Endothelial cell of umbilical vein (primary cell): ENCODE measurements at regions not wholly inside any gene's neighbourhood (a gene's known extent, or its start where the extent isn't known, plus 50 kb on each side); places are given as distances from the start of the nearest gene placed in this dataset.

Experiments
- BruUV-seq: library from RNA; stranded (reverse); fragments of 400-500 nt; replicated peaks from 2 replicates; lab custom pipeline; 2021; lab: Mats Ljungman, UMichigan
- CTCF ChIA-PET: fragments of 300-600, 350-600 bp; sonication (Branson Sonifier 250); formaldehyde crosslinking; loops from one replicate; lab custom pipeline; 2021; ENCODE audit warnings: antibody characterized with exemption, inconsistent platforms; lab: Charles Lee
- POLR2A ChIA-PET: fragments of 300-600, 350-600 bp; sonication (Branson Sonifier 250); formaldehyde crosslinking; loops from one replicate; lab custom pipeline; 2021; ENCODE audit warnings: antibody characterized with exemption, inconsistent platforms; lab: Charles Lee
- DNase-seq: peaks from one replicate; pipeline ENCODE4 v3.0.0-alpha.2; 2011; ENCODE audit warnings: low read depth, low spot score
- FAIRE-seq: peaks from 2 replicates; lab custom pipeline; 2011; peaks lifted over from hg19 to GRCh38; lab: Jason Lieb, UNC
- H2AFZ ChIP-seq: 2 replicates; pipeline ENCODE4 v1.6.0; 2012; ENCODE audit warnings: low read depth, low read length, control low read depth, inconsistent platforms
- H3K27ac ChIP-seq: 2 replicates; pipeline ENCODE4 v1.5.1; 2011; ENCODE audit warnings: low read depth, mild to moderate bottlenecking, control low read depth, low read length, moderate library complexity; ENCODE audit not compliant: insufficient read depth
- H3K27me3 ChIP-seq, 2 experiments: 2 replicates each; pipeline versions ENCODE4 v1.6.0 to v1.6.1; 2011; ENCODE audit warnings: low read length in 2 of 2, mixed read lengths in 1 of 2; ENCODE audit not compliant: control insufficient read depth in 2 of 2, insufficient read depth in 2 of 2
- H3K36me3 ChIP-seq, 2 experiments: 2 replicates in 1 of 2; 3 replicates in 1 of 2; pipeline ENCODE4 v1.5.1; 2011; ENCODE audit warnings: low read length in 2 of 2, mild to moderate bottlenecking in 1 of 2, moderate library complexity in 1 of 2; ENCODE audit not compliant: control insufficient read depth in 2 of 2, insufficient read depth in 2 of 2; ENCODE audit errors: extremely low read depth in 1 of 2
- H3K4me1 ChIP-seq: 3 replicates; pipeline ENCODE4 v1.5.1; 2011; ENCODE audit warnings: mild to moderate bottlenecking, low read length; ENCODE audit not compliant: control insufficient read depth, insufficient read depth; ENCODE audit errors: extremely low read depth
- H3K4me2 ChIP-seq: 2 replicates; pipeline ENCODE4 v1.6.1; 2011; ENCODE audit warnings: low read length, control low read depth, mixed read lengths; ENCODE audit not compliant: insufficient read depth
- H3K4me3 ChIP-seq, 3 experiments: fragments of 200-600 bp in 1 of 3; sonication (generic), shearing (Covaris generic) in 1 of 3; replicated peaks in 1 of 3; 2 replicates each; pipeline ENCODE4 v1.5.1; 2011 to 2016; ENCODE audit warnings: control low read depth in 3 of 3, low read length in 3 of 3, mild to moderate bottlenecking in 2 of 3, inconsistent platforms in 1 of 3, low read depth in 1 of 3, moderate library complexity in 1 of 3; ENCODE audit not compliant: insufficient read depth in 1 of 3
- H3K79me2 ChIP-seq: 2 replicates; pipeline ENCODE4 v1.6.0; 2012; ENCODE audit warnings: low read length, inconsistent platforms; ENCODE audit not compliant: control insufficient read depth, insufficient read depth
- H3K9ac ChIP-seq: replicated peaks from 2 replicates; pipeline ENCODE3; 2011; ENCODE audit warnings: low read length, control low read depth; ENCODE audit not compliant: insufficient read depth; ENCODE audit errors: extremely low read depth
- H3K9me1 ChIP-seq: replicated peaks from 3 replicates; pipeline ENCODE4 v1.6.0; 2011; ENCODE audit warnings: mild to moderate bottlenecking, low read length; ENCODE audit not compliant: control insufficient read depth, insufficient read depth; ENCODE audit errors: extremely low read depth
- H3K9me3 ChIP-seq: replicated peaks from 2 replicates; pipeline ENCODE4 v1.5.1; 2012; ENCODE audit warnings: low read length, inconsistent platforms; ENCODE audit not compliant: control insufficient read depth, insufficient read depth
- H4K20me1 ChIP-seq: replicated peaks from 2 replicates; pipeline ENCODE3; 2011; ENCODE audit warnings: mild to moderate bottlenecking, low read length; ENCODE audit not compliant: control insufficient read depth, insufficient read depth; ENCODE audit errors: extremely low read depth
- EZH2 ChIP-seq: IDR thresholded peaks from 2 replicates; pipeline ENCODE4 v1.6.1; 2012; ENCODE audit warnings: borderline replicate concordance, low read depth, mild to moderate bottlenecking, moderate library complexity, low read length, inconsistent platforms; ENCODE audit not compliant: severe bottlenecking
- FOS ChIP-seq: IDR thresholded peaks from 2 replicates; pipeline ENCODE4 v1.6.1; 2011; ENCODE audit warnings: mild to moderate bottlenecking, low read length, moderate library complexity, borderline replicate concordance; ENCODE audit not compliant: insufficient read depth
- GATA2 ChIP-seq: IDR thresholded peaks from 2 replicates; pipeline ENCODE4 v1.7.0; 2011; ENCODE audit warnings: low read depth, mild to moderate bottlenecking, moderate library complexity, mixed read lengths, low read length; ENCODE audit not compliant: insufficient read length, insufficient read depth
- JUN ChIP-seq: IDR thresholded peaks from 2 replicates; pipeline ENCODE4 v1.6.1; 2011; ENCODE audit warnings: borderline replicate concordance, low read depth; ENCODE audit not compliant: insufficient read length, insufficient read depth
- MYC ChIP-seq: IDR thresholded peaks from one replicate; pipeline ENCODE4 v1.6.1; 2011; ENCODE audit warnings: mild to moderate bottlenecking, low read depth, low read length
- POLR2A ChIP-seq: IDR thresholded peaks from 2 replicates; pipeline ENCODE4 v1.6.1; 2012; ENCODE audit warnings: low read depth, mild to moderate bottlenecking, control low read depth, low read length
- POLR2AphosphoS5 ChIP-seq: IDR thresholded peaks from 2 replicates; pipeline ENCODE4 v1.6.1; 2012; ENCODE audit warnings: low read depth, mild to moderate bottlenecking, control low read depth, low read length, moderate library complexity; ENCODE audit not compliant: insufficient read depth
- dilution Hi-C: fragments of 300-500 bp; cut with MboI; formaldehyde crosslinking; loops from one replicate; pipeline ENCODE4 v1.15.0; 2019; ENCODE audit warnings: low sequenced_read_pairs; ENCODE audit not compliant: extremely low pct_ligation_motif_present
- intact Hi-C: fragments of 100-400 bp; cut with micrococcal nuclease; formaldehyde crosslinking; loops from one replicate; pipeline ENCODE4 v1.10.0; 2022
- TF ChIP-seq, protein P1 (sequence below): IDR thresholded peaks from 2 replicates; pipeline ENCODE4 v1.6.1; 2011; ENCODE audit not compliant: insufficient read depth, insufficient read length
- TF ChIP-seq, protein P2 (sequence below), 2 donors: IDR thresholded peaks; 1 replicate in 1 of 2; 2 replicates in 1 of 2; pipeline ENCODE4 v1.5.1; 2011; ENCODE audit warnings: low read length in 2 of 2, mild to moderate bottlenecking in 2 of 2, moderate library complexity in 2 of 2, control low read depth in 1 of 2, inconsistent platforms in 1 of 2, low read depth in 1 of 2; ENCODE audit not compliant: insufficient read depth in 1 of 2; ENCODE audit errors: extremely low read depth in 1 of 2

DNA sequence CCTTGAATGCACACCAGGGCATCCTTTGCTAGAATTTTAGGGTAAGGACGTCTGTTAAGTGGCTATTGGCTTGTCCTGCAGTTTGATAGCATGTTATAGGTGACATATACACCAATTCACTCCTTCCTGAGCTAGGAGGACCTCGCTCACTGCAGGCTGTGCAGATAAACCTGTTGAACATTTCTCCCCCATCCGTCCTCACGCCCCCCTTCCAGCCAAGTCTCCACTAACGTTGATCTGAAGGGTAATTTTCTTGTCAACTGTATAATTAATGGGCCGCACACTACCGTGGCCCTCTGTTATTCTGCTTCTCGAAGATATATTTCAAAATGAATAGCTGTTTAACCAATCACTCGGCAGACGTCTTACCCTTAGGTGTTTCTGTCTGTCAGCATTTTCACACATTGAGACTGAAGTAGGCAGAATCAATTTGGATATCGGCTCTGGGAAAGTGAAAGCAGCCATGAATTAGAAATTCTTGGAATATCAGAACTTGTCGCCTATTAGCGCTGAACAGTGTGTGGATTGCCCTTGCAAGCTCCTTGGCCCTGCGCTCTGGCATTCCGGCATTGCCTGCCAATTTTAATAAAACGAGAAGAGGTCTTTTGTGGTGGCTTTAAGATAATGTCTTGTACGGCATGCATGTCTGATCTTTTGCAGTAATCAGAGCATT is 905.3 kb downstream of the TYW1 start:
- BruUV-seq: no TSS peak
- ChIA-PET CTCF (no interaction called here), POLR2A (no interaction called here)
- Histone ChIP-seq H3K9me3 (peaks cover 8% of the 10 kb centered on the region), H2AFZ (no peak overlapping the region), H4K20me1 (no peaks in the 10 kb centered on the region), H3K79me2 (no peaks in the 10 kb centered on the region), H3K4me1 (no peaks in the 10 kb centered on the region), H3K9me1 (no peaks in the 10 kb centered on the region), H3K4me2 (no peak overlapping the region), H3K27ac (no peak overlapping the region), H3K27me3 (no peaks in the 10 kb centered on the region), H3K4me3 (no peak overlapping the region), H3K9ac (no peak overlapping the region), H3K36me3 (no peaks in the 10 kb centered on the region)
- TF ChIP-seq GATA2: no peak
- TF ChIP-seq JUN: no peak
- TF ChIP-seq FOS: no peak
- TF ChIP-seq, protein P1, sequence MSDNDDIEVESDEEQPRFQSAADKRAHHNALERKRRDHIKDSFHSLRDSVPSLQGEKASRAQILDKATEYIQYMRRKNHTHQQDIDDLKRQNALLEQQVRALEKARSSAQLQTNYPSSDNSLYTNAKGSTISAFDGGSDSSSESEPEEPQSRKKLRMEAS: no peak
- TF ChIP-seq EZH2: no peak
- no peak for TF ChIP-seq POLR2AphosphoS5
- TF ChIP-seq MYC: no peak
- TF ChIP-seq, protein P2, sequence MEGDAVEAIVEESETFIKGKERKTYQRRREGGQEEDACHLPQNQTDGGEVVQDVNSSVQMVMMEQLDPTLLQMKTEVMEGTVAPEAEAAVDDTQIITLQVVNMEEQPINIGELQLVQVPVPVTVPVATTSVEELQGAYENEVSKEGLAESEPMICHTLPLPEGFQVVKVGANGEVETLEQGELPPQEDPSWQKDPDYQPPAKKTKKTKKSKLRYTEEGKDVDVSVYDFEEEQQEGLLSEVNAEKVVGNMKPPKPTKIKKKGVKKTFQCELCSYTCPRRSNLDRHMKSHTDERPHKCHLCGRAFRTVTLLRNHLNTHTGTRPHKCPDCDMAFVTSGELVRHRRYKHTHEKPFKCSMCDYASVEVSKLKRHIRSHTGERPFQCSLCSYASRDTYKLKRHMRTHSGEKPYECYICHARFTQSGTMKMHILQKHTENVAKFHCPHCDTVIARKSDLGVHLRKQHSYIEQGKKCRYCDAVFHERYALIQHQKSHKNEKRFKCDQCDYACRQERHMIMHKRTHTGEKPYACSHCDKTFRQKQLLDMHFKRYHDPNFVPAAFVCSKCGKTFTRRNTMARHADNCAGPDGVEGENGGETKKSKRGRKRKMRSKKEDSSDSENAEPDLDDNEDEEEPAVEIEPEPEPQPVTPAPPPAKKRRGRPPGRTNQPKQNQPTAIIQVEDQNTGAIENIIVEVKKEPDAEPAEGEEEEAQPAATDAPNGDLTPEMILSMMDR (IDR thresholded peaks at IDR 0.05; ENCODE audit: extremely low read depth in 1 of 2, insufficient read depth in 1 of 2, low read depth in 1 of 2, low read length in 2 of 2): no peak
- TF ChIP-seq POLR2A: no peak
- DNase-seq: no peak
- dilution Hi-C loops (no loop called here), intact Hi-C loops (no loop called here)
- FAIRE-seq: no peak
